Mononuclear cell (primary cell): ENCODE measurements at regions not wholly inside any gene's neighbourhood (a gene's known extent, or its start where the extent isn't known, plus 50 kb on each side); places are given as distances from the start of the nearest gene placed in this dataset.

ENCODE experiments used
- H3K27me3 ChIP-seq: 2 replicates; pipeline ENCODE4 v1.6.0; 2011; ENCODE audit warnings: low read length, control low read depth; ENCODE audit not compliant: insufficient read depth
- H3K4me1 ChIP-seq: 2 replicates; pipeline ENCODE4 v1.5.1; 2011; ENCODE audit warnings: mild to moderate bottlenecking, low read length, control low read depth; ENCODE audit not compliant: insufficient read depth
- H3K4me3 ChIP-seq: 2 replicates; pipeline ENCODE4 v1.5.1; 2011; ENCODE audit warnings: mild to moderate bottlenecking, low read length, moderate library complexity
- H3K9me3 ChIP-seq: 2 replicates; pipeline ENCODE4 v1.5.1; 2011; ENCODE audit warnings: low read depth, mild to moderate bottlenecking, control low read depth, low read length

DNA sequence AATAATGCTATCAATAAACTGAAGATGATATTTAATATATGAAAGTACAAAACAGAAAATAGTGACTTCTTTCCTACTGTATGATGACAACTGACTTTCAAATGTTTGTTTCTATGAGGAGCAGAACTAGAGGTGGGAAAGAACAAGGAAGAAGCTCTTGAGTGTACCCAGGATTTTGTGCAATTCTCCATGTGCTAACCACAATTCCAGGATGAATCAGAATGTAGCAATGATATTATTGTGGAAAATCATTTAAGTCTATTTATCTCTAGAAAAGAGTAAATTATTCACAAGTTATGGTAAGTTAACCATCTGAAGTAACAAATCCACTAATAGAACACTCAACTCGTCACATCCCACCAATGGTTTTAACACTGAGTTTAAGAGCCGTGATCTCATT lies 324.1 kb upstream of the EMCN start:
- Histone ChIP-seq H3K27me3 (no peaks in the 10 kb centered on the region), H3K4me3 (no peak overlapping the region), H3K9me3 (no peaks in the 10 kb centered on the region)

DNA sequence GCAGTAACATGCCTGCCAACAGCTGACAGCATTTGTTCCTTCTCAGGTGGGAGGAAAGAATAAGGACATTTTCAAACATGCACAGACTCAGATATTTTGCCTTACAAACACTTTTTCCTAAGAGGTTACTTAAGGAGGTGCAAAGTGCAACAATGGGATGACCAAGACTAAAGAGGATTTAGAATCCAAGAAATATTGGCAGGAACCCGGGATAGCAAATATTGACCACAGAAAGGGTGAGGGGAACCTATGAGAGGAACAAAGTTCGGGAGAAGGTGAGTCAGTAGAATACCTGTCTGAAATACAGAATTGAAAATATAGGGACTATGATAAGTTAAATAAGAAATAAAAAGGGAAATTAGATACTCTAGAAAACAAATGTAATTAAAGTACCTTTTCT lies 321.9 kb upstream of the EMCN start:
- Histone ChIP-seq H3K27me3 (no peaks in the 10 kb centered on the region), H3K9me3 (no peaks in the 10 kb centered on the region), H3K4me1 (no peaks in the 10 kb centered on the region), H3K4me3 (no peak overlapping the region)

More for the DNA sequence above, 324.1 kb upstream of the EMCN start:
- H3K4me1 ChIP-seq = no peaks in the 10 kb centered on the region

DNA sequence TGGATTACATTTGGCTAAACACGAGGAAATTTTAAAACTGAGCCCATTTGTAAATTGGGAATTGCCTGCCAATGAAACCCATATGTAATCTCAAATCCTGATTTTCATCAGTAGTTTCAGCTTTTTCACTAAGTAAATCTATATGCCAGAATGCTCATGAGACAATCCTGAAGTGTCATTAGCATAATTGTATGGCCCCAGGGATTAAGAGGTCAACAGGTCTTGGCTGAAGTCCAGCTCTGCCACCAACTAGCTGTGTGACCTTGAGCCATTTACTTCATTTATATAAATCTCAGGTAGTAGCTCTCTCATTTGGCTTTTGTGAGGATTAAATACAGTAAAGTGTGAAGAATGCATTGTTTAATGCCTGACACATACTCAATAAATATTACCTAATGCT lies 320.5 kb upstream of the EMCN start:
- Histone ChIP-seq H3K4me3 (no peak overlapping the region), H3K4me1 (no peaks in the 10 kb centered on the region), H3K27me3 (no peaks in the 10 kb centered on the region), H3K9me3 (no peaks in the 10 kb centered on the region)

DNA sequence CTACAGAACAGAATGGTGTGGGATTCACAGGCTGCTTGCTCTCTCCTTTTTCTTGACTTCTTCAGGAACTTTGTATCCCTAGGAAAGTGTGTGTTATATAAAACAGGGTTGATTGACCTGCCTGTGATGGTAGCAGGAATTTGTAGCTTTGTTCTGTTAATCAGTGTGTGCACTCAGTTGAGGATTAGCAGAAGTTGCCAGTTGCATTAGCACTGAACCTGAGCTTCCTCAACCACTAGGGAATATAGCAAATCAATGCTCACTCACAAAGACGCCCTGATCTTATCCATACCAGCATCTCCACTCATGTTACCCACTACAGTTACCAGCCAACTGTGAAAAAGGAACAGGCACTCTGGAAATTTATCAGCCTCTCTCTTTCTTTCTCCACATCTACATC lies 319.1 kb upstream of the EMCN start:
- H3K9me3 ChIP-seq = no peaks in the 10 kb centered on the region
- H3K4me1 ChIP-seq = no peaks in the 10 kb centered on the region
- H3K4me3 ChIP-seq = no peak overlapping the region
- H3K27me3 ChIP-seq = no peaks in the 10 kb centered on the region

DNA sequence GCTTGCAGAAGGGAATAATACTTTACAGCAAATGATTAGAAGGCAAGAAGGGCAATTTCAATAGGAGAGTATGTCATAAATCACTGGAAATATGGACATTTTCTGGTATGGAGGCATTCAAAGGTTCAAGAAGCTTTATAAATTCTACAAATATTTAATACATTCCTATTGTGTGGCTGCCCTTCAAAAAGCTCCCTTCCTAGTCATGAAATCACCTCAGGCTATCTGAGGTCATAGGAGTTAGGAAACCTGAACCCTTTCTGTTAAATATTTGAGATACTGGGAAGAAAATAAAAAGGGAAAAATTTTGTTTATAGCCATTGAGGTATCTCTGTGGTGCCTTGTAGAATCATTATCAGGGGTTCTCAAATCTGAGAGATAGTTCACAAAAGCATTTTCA lies 316.8 kb upstream of the EMCN start:
- Histone ChIP-seq H3K4me1 (no peaks in the 10 kb centered on the region), H3K4me3 (no peak overlapping the region), H3K9me3 (no peaks in the 10 kb centered on the region), H3K27me3 (no peaks in the 10 kb centered on the region)

DNA sequence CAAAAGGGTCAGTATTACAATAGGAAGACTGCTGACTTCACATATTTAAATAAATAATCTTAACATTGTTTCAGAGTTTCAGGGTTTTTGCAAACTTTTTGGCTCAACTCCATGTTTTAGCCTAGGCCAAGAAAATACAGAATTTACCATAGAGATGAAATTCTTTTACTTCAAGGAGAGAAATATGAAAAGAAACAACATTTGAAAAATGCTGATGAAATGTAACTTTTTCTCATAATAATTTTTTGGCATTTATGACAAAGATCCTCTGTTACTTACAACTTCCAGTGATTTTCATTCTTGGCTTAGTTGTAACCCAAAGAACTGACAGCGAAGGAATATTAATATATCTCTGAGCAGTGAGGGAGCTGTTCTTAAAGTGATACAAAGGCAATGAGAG lies 316.1 kb upstream of the EMCN start:
- Histone ChIP-seq H3K9me3 (no peaks in the 10 kb centered on the region), H3K4me3 (no peak overlapping the region), H3K4me1 (no peaks in the 10 kb centered on the region), H3K27me3 (no peaks in the 10 kb centered on the region)

DNA sequence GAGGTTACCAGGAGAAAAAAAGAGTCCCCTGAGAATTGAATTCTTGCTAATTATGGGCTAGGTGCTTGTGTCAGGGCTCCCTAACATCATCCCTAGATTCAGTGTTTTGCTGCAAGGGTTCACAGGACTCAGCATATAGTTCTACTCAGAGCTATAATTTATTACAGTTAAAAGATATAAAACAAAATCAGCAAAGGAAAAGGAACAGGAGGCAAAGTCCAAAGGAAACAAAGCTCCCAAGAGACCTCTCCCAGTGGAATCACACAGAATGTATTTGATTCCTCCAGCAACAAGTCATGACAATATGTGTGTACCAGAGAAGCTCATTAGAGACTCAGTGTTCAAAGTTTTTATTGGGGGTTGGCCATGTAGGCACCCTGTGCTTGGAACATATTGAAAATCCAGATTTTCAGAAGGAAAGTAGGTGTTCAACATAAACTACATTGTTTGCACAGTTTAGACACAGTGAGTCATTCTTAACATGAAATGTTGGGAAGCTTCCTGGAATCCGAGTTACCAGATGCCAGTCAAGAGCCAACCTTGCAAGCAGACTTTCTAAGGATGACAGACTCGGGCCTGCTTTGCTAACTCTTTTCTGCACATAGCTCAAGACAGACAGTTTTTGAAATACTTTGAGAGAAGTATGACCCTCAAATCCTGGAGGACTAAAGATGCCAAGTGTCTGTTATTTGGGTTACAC lies 311.3 kb upstream of the EMCN start:
- Histone ChIP-seq H3K4me3 (no peak overlapping the region), H3K4me1 (peaks cover 17% of the 10 kb centered on the region), H3K9me3 (no peaks in the 10 kb centered on the region), H3K27me3 (no peaks in the 10 kb centered on the region)

DNA sequence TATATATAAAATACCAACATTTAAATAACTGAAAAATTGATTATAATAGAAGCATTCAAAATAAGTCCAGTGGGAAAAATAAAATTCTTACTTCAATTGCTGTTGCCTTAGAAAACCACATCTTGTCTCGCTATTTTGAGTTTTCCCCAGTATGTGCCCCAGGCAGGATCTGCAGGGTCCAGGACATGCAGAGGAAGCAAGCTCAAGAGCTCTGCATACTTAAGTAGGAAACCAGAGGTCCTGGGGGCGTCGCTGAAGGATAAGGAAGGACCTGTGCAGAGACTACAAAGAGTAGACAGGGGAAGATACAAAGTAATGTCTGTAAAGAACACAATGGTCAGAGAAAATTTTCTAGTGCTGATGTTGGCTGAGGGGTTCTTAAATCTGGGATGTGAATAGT lies 310.5 kb upstream of the EMCN start:
- H3K4me3 ChIP-seq = no peak overlapping the region
- H3K4me1 ChIP-seq = peaks cover 17% of the 10 kb centered on the region
- H3K27me3 ChIP-seq = no peaks in the 10 kb centered on the region
- no peaks in the 10 kb centered on the region for H3K9me3 ChIP-seq

DNA sequence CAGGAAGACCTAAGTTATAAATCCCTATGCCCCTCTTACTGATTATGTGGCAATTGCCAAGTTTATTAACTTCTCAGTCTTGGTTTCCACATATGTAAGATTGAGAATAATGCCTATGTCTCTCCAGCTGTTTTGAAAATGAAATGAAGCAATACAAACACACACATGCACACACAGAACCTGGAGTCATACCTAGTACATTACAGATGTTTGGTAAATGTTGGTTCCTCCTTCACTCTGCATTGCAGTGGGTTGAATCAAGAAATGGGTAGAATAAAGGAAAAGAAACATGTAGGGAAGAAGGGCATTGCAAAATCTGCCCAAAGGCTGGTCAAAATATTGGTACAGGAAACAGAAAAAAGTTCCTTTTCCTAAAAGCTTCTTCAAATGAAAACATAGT lies 309.9 kb upstream of the EMCN start:
- H3K9me3 ChIP-seq = no peaks in the 10 kb centered on the region
- no peaks in the 10 kb centered on the region for H3K27me3 ChIP-seq
- H3K4me3 ChIP-seq = no peak overlapping the region
- H3K4me1 ChIP-seq = peaks cover 17% of the 10 kb centered on the region

DNA sequence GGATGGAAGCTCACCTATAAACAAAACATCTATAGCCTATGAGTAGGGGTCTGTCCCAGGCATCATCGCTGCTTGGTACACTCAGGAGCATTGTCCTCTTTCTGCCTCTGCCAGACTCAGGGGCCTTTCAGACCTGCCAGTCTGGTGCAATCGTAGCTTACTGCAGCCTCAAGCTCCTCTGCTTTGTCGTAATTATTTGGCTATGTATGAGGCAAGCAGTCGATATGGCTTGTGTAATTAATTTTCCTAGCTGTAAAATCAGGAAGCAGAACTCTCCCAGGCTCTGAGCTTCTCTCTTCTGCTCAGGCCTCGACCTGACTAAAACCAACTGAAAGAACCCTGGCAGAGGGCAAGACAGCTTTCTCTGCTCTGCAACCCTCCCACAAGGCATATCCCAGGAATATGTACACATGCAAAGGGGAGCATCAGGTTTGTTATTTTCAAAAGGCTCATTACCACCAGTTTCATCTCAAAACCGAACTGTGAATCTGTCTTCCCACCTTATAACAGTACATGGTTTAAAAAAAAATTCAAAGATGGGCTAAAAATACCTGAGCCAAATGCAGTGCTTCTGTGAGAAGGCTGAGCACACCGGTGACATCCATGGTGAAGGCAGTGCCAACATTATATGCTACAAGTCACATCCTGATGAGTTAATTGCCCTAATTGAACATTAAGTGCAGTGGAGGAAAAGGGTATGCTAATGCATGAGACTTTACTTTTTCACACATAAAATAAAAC lies 309.2 kb upstream of the EMCN start:
- Histone ChIP-seq H3K27me3 (no peaks in the 10 kb centered on the region), H3K4me3 (no peak overlapping the region), H3K4me1 (peaks cover 17% of the 10 kb centered on the region), H3K9me3 (no peaks in the 10 kb centered on the region)

DNA sequence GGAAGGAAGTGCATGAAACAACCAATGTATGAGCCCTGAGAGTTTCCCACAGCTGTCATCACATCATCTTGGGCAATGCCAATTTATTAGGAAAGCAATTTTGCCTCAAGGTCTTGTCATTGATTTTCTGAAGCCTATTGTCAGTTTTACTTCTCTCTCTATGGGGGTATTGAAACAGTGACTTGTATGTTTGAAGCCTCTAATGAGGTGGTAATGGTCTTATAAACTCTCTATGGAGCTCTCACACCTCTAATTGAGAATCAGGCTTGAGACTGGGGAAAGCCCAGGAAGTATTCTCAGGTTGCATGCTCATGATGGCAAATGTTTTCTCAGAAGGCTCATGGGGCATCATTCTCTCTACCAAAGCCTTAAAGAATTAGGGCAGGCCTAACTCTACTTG lies 308.2 kb upstream of the EMCN start:
- Histone ChIP-seq H3K9me3 (no peaks in the 10 kb centered on the region), H3K4me3 (no peak overlapping the region), H3K27me3 (no peaks in the 10 kb centered on the region), H3K4me1 (peaks cover 17% of the 10 kb centered on the region)

DNA sequence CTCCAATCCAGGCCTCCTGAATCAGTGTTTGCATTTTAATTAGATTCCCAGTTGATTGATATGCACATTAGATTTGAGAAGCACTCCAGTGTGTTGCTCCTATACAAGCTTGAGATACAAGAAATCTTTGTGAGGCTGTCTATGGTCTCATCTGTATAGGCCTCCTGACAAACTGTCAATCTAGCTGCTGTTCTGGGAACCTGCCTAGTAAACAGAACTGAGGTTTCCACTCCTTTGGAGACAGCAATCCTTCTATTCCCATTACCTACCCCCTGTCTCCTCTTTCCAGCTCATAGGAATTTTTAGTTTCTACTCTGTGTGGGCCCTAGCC lies 306.1 kb upstream of the EMCN start:
- H3K4me1 ChIP-seq = peaks cover 17% of the 10 kb centered on the region
- no peaks in the 10 kb centered on the region for H3K9me3 ChIP-seq
- H3K27me3 ChIP-seq = no peaks in the 10 kb centered on the region
- H3K4me3 ChIP-seq = no peak overlapping the region

DNA sequence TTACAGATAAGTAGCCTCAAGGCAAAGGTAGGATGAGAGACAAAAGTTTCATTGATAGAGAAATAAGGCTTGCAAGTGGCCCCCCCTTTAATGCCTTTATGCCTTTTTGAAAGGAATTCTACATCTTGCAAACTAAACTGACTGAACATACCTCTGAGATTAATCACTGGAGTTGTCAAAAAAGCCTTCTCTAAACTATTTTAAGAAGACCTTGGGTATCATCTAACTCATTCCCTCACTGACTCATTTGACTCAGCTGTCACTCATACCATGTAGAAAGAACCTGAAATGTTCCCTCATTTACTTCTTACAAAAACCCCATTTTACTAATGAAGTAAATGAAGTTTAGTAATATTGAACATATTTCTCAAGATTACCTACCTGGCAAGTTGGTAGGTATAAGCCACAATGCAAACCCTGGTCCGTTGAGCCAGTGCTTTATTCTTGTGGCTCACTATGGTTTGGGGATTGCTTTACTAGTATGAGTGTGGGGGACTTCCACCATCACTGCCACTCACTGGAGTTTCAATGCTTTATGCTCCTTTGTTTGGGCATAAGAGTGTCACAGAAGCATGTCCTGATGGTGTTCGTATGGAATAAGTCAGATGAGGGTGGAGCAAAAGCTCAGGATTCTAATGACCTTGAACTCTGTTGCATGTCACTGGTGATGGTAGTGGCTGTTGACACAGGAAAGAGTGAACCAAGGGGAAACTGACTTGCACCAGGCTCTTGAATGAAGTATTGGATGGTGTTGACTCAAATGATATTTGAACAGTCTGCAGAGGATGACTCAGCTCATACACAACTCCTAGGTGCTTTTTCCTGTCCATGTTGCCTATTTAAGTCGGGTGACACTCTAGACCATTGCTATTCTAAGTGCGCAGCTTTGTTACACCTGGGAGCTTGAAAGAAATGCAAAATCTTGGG lies 305.5 kb upstream of the EMCN start:
- peaks cover 17% of the 10 kb centered on the region for H3K4me1 ChIP-seq
- H3K4me3 ChIP-seq = no peak overlapping the region
- no peaks in the 10 kb centered on the region for H3K27me3 ChIP-seq
- no peaks in the 10 kb centered on the region for H3K9me3 ChIP-seq

DNA sequence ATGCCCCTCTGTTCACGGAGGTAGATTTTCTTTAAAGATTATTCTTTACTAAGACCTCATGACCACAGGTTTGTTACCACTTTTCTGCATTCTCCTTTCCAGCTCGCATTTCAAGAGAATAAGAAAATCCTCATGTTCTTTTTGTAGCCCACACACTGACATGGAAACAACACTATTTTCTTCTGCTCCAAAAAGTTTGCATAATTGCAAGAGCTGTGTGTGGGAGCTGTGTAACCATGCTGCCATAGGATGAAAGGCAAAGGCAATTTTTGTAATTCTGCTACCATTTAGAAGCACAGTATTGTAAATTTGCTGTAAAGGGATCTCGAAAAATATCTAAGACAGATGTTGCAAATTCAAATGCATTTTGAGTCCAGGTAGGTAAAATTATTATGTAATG lies 302.4 kb upstream of the EMCN start:
- no peaks in the 10 kb centered on the region for H3K9me3 ChIP-seq
- no peaks in the 10 kb centered on the region for H3K4me1 ChIP-seq
- H3K27me3 ChIP-seq = no peaks in the 10 kb centered on the region
- no peak overlapping the region for H3K4me3 ChIP-seq

DNA sequence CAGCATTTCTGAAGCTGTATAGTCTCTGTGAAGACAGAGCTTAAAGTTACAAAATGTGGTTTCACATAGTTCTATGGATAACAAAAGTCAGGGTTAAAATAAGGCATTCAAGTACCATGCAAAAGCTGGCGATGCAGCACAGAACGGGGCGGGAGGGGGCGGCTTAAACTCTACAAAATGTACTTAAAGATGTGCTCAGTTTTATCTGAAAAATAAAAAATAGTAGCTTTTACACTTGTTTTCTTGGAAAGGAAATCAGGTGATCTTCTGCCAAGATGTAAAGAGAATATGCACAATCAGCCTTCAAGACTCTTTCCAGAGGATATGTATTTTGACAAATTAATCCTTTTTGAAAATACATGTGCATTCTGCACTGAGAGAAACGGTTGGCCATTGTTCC lies 301.7 kb upstream of the EMCN start:
- H3K9me3 ChIP-seq = no peaks in the 10 kb centered on the region
- H3K4me3 ChIP-seq = no peak overlapping the region
- H3K27me3 ChIP-seq = no peaks in the 10 kb centered on the region
- H3K4me1 ChIP-seq = no peaks in the 10 kb centered on the region
